Coronary artery (tissue), 2 donors: ENCODE measurements at regions not wholly inside any gene's neighbourhood (a gene's known extent, or its start where the extent isn't known, plus 50 kb on each side); places are given as distances from the start of the nearest gene placed in this dataset.

Experiments
- DNase-seq: peaks from one replicate; pipeline ENCODE4 v3.0.0-alpha.2; 2017; ENCODE audit warnings: low spot score
- H3K27ac ChIP-seq, 2 donors: fragments of 200-600 bp; sonication (generic); one replicate each; pipeline ENCODE4 v1.5.1; 2016 to 2019
- H3K4me3 ChIP-seq: fragments of 200-600 bp; sonication (generic); 2 replicates; pipeline ENCODE4 v1.5.1; 2016; ENCODE audit warnings: mild to moderate bottlenecking, moderate library complexity
- CTCF ChIP-seq: fragments of 200-600 bp; sonication (generic); IDR thresholded peaks from one replicate; pipeline ENCODE4 v1.5.1; 2019; ENCODE audit warnings: antibody characterized with exemption

- H3K27ac ChIP-seq, result no peak overlapping the region
- no peak overlapping the region for H3K4me3 ChIP-seq
- TF ChIP-seq CTCF, result no peak
- DNase-seq, result no peak
These were observed 126.7 kb upstream of the CDH6 start for GRCh38 chr5:31066655-31067328.

GRCh38 chr5:31064215-31064614 is 129.3 kb upstream of the CDH6 start:
- no peak overlapping the region for H3K4me3 ChIP-seq
- no peak for DNase-seq
- no peak overlapping the region for H3K27ac ChIP-seq
- TF ChIP-seq CTCF, result no peak

- no peak for TF ChIP-seq CTCF
- H3K4me3 ChIP-seq, result no peak overlapping the region
- no peak overlapping the region for H3K27ac ChIP-seq
- DNase-seq, result no peak
These were observed 130.4 kb upstream of the CDH6 start for GRCh38 chr5:31062902-31063580.

- Histone ChIP-seq H3K4me3 (no peak overlapping the region), H3K27ac (no peak overlapping the region)
- no peak for DNase-seq
- no peak for TF ChIP-seq CTCF
These were observed 133.6 kb upstream of the CDH6 start for GRCh38 chr5:31059889-31060288.

GRCh38 chr5:31054453-31054852 is 139.0 kb upstream of the CDH6 start:
- no peak for DNase-seq
- TF ChIP-seq CTCF, result no peak
- Histone ChIP-seq H3K4me3 (no peak overlapping the region), H3K27ac (no peak overlapping the region)

GRCh38 chr5:31052937-31053658 is 140.4 kb upstream of the CDH6 start:
- no peak for TF ChIP-seq CTCF
- no peak overlapping the region for H3K4me3 ChIP-seq
- DNase-seq, result no peak

GRCh38 chr5:31051316-31051715 is 142.2 kb upstream of the CDH6 start:
- no peak for DNase-seq
- no peak for TF ChIP-seq CTCF
- H3K4me3 ChIP-seq, result no peak overlapping the region
- no peak overlapping the region for H3K27ac ChIP-seq

More at GRCh38 chr5:31052937-31053658, 140.4 kb upstream of the CDH6 start:
- H3K27ac ChIP-seq, result no peak overlapping the region
